ENCODE measurements at regions not wholly inside any gene's neighbourhood (a gene's known extent, or its start where the extent isn't known, plus 50 kb on each side); places are given as distances from the start of the nearest gene placed in this dataset.

GRCh38 chr12:19025582-19025981, 104.0 kb upstream of the PLEKHA5 start:
- DNase-seq: no peak

GRCh38 chr12:19026034-19026433, 103.5 kb upstream of the PLEKHA5 start:
- no peak for DNase-seq

GRCh38 chr12:19026614-19027488, 102.7 kb upstream of the PLEKHA5 start:
- DNase-seq: no peak

GRCh38 chr12:19030180-19030579, 99.4 kb upstream of the PLEKHA5 start:
- no peak for DNase-seq

- DNase-seq: no peak
Observed at GRCh38 chr12:19030603-19031002, 98.9 kb upstream of the PLEKHA5 start.

- DNase-seq: peak; percentile 68
Observed at GRCh38 chr12:19031032-19031431, 98.5 kb upstream of the PLEKHA5 start.

GRCh38 chr12:19032826-19033225, 96.7 kb upstream of the PLEKHA5 start:
- DNase-seq: no peak

GRCh38 chr12:19033244-19033643, 96.3 kb upstream of the PLEKHA5 start:
- DNase-seq: no peak

- no peak for DNase-seq
Observed at GRCh38 chr12:19034937-19035336, 94.6 kb upstream of the PLEKHA5 start.

GRCh38 chr12:19035536-19035935, 94.0 kb upstream of the PLEKHA5 start:
- DNase-seq: no peak

- no peak for DNase-seq
Observed at GRCh38 chr12:19036673-19037357, 92.7 kb upstream of the PLEKHA5 start.

- DNase-seq: no peak
Observed at GRCh38 chr12:19038209-19038608, 91.3 kb upstream of the PLEKHA5 start.

GRCh38 chr12:19039515-19039914, 90.0 kb upstream of the PLEKHA5 start:
- no peak for DNase-seq

- no peak for DNase-seq
Observed at GRCh38 chr12:19042221-19042620, 87.3 kb upstream of the PLEKHA5 start.

GRCh38 chr12:19044430-19044829, 85.1 kb upstream of the PLEKHA5 start:
- no peak for DNase-seq

- DNase-seq: no peak
Observed at GRCh38 chr12:19044891-19045290, 84.6 kb upstream of the PLEKHA5 start.

- DNase-seq: no peak
Observed at GRCh38 chr12:19045426-19045825, 84.1 kb upstream of the PLEKHA5 start.

- DNase-seq: no peak
Observed at GRCh38 chr12:19048943-19049342, 80.6 kb upstream of the PLEKHA5 start.

- no peak for DNase-seq
Observed at GRCh38 chr12:19052689-19053088, 76.8 kb upstream of the PLEKHA5 start.

- no peak for DNase-seq
Observed at GRCh38 chr12:19053218-19053617, 76.3 kb upstream of the PLEKHA5 start.

GRCh38 chr12:19054035-19054434, 75.5 kb upstream of the PLEKHA5 start:
- DNase-seq: no peak

GRCh38 chr12:19055589-19055988, 73.9 kb upstream of the PLEKHA5 start:
- no peak for DNase-seq

- DNase-seq: no peak
Observed at GRCh38 chr12:19058235-19059021, 71.1 kb upstream of the PLEKHA5 start.

GRCh38 chr12:19064713-19065112, 64.8 kb upstream of the PLEKHA5 start:
- DNase-seq: no peak
